Activated T-cell treated with anti-CD3 and anti-CD28 coated beads, Interleukin-2, amount 50 U/mL, for 72 hours (primary cell): ENCODE measurements at regions not wholly inside any gene's neighbourhood (a gene's known extent, or its start where the extent isn't known, plus 50 kb on each side); places are given as distances from the start of the nearest gene placed in this dataset.

ENCODE experiments used
- ATAC-seq, 2 donors: fragments of 150-1000 bp; cut with Tn5 transposase; replicated peaks in 1 of 2; 2 replicates each; pipeline ENCODE4 v1.10.0; 2021; ENCODE audit warnings: moderate library complexity in 2 of 2, mild to moderate bottlenecking in 1 of 2
- DNase-seq, 2 donors: peaks; one replicate each; pipeline ENCODE4 v3.0.0; 2021 to 2022; ENCODE audit warnings: mixed read lengths in 1 of 2
- H3K27ac Mint-ChIP-seq: one replicate; pipeline ENCODE4 v1.8.0; 2022; ENCODE audit warnings: mild to moderate bottlenecking, moderate library complexity, mixed read lengths
- H3K27me3 Mint-ChIP-seq: one replicate; pipeline ENCODE4 v1.8.0; 2022; ENCODE audit warnings: low read depth, mixed read lengths
- H3K36me3 Mint-ChIP-seq, 2 donors: one replicate each; pipeline ENCODE4 v1.8.0; 2022; ENCODE audit warnings: mixed read lengths in 2 of 2, mild to moderate bottlenecking in 1 of 2; ENCODE audit not compliant: insufficient read depth in 2 of 2
- H3K4me1 Mint-ChIP-seq: one replicate; pipeline ENCODE4 v1.8.0; 2022; ENCODE audit warnings: low read depth, mixed read lengths
- H3K4me3 Mint-ChIP-seq, 2 donors: one replicate each; pipeline ENCODE4 v1.8.0; 2022; ENCODE audit warnings: mild to moderate bottlenecking in 2 of 2, mixed read lengths in 2 of 2, moderate library complexity in 2 of 2
- H3K9me3 Mint-ChIP-seq, 2 donors: one replicate each; pipeline ENCODE4 v1.8.0; 2022; ENCODE audit warnings: mixed read lengths in 2 of 2

DNA sequence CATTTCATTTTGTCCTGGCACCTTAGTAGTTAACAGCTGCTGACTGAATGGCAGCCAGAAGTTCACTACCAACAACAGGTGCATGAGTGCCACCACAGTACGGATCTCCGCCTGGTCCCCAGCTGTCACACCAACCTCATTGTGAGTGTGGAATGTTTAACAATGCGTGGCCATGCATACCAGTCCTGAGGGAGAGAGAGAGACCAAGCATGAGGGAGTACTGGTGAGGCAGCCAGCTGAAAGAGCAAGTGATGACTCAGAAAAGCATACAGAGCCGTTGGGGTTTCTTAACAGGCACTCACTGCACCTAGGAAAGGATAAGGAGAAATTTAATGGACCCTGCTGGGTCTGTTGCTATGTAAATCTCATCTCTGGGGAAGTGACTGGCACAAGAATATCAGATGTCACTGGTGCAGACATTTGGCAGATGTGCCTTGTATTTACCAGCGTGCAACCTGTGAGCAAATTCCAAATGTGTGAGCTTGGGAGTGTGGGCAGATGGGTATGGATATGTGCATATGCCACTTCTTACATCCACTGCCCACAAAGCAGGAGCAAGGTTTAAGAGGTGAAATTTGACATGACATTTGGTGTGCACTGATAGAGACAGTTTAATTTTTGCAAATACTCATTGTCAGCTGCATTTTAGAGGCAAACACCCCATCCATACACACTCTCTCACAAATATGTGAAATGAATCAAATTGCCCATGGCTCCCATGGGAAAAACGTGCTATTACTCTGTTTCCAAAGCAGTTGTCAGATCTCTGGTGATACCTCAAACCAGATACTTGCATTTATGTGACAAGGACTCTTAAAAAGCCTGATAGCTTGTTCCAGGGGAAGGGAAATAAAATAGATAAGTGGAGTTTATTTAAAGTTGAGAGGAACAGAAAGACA lies 245.2 kb upstream of the ARPP21 start:
- H3K27ac Mint-ChIP-seq, result no peak overlapping the region

DNA sequence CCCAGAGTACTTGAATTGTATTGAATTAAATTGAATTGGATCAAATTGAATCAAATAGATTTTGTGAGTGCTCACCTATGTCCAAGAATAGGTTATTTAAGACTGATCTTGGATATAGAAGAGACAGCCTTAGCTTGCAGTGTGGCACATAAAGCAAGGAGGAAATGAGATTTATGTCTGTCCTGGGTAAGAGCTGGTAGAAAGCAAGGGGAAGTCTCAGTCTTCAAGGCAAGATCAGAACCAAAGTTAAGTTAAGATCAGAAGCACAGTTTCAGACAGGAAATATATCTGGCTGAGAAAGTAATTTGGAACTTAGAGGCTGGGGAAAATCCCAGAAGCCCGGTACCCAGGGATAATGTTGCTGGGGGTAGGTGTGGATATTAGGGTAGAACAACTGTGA lies 244.4 kb upstream of the ARPP21 start:
- Mint-ChIP-seq H3K4me3 (no peak overlapping the region), H3K9me3 (peaks cover 4 to 13% of the 10 kb centered on the region in 2 donors)
- DNase-seq, result no peak

More for the DNA sequence above, 245.2 kb upstream of the ARPP21 start:
- Mint-ChIP-seq H3K27me3 (no peaks in the 10 kb centered on the region), H3K4me1 (no peaks in the 10 kb centered on the region), H3K36me3 (peaks cover 0 to 4% of the 10 kb centered on the region in 2 donors), H3K9me3 (peaks cover 4 to 14% of the 10 kb centered on the region in 2 donors), H3K4me3 (no peak overlapping the region)
- DNase-seq (no peak), ATAC-seq (no peak)

DNA sequence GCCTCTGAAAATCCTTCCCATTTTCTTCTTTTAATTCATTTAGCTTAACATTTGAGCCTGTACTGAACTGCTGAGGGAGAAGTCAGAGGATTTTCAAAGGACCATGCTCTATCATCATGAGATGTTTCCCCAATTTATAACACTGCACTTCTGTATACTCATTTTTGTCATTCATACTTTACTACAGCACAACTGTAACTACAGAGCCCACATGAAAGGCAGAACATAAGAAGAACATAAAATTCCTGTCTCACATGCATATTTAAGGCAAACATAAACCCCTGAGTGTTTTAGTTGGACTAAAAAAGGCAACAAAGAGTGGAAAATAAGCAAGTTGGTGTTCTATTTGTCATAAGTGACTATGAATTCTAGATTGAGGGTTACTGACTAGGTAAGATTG lies 237.7 kb upstream of the ARPP21 start:
- H3K27ac Mint-ChIP-seq, result no peak overlapping the region
- H3K4me1 Mint-ChIP-seq, result no peaks in the 10 kb centered on the region
- ATAC-seq, result no peak
- no peak for DNase-seq
- H3K27me3 Mint-ChIP-seq, result no peaks in the 10 kb centered on the region
- H3K4me3 Mint-ChIP-seq, result no peak overlapping the region
- H3K36me3 Mint-ChIP-seq, result no peaks in the 10 kb centered on the region
- H3K9me3 Mint-ChIP-seq, result peaks cover 0 to 2% of the 10 kb centered on the region in 2 donors

More for the DNA sequence above, 244.4 kb upstream of the ARPP21 start:
- Mint-ChIP-seq H3K4me1 (no peaks in the 10 kb centered on the region), H3K27me3 (no peaks in the 10 kb centered on the region), H3K27ac (no peak overlapping the region), H3K36me3 (peaks cover 0 to 4% of the 10 kb centered on the region in 2 donors)
- no peak for ATAC-seq

DNA sequence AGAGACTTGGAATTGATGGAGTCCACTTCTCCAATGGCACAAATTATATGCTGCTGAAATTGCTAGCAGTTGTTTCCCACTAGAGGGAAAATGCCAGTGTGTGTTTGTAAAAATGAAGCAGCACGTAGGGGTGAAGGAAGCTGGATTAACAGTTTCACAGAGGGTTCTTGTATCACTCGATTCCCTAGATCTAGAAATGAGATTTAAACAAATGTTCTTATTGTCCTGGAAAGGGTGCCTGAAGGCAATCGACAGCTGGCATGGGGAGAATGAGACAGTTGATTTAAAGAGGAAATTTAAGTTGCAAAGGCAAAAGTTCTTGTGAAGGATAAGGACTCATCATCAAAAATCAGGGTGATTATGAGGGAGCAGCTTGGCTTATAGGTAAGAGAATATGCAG lies 234.8 kb upstream of the ARPP21 start:
- H3K36me3 Mint-ChIP-seq, result no peaks in the 10 kb centered on the region
- DNase-seq (no peak), ATAC-seq (no peak)
- no peaks in the 10 kb centered on the region for H3K27me3 Mint-ChIP-seq
- H3K4me1 Mint-ChIP-seq, result no peaks in the 10 kb centered on the region
- no peak overlapping the region for H3K4me3 Mint-ChIP-seq
- H3K9me3 Mint-ChIP-seq, result peaks cover 0 to 3% of the 10 kb centered on the region in 2 donors
- no peak overlapping the region for H3K27ac Mint-ChIP-seq

DNA sequence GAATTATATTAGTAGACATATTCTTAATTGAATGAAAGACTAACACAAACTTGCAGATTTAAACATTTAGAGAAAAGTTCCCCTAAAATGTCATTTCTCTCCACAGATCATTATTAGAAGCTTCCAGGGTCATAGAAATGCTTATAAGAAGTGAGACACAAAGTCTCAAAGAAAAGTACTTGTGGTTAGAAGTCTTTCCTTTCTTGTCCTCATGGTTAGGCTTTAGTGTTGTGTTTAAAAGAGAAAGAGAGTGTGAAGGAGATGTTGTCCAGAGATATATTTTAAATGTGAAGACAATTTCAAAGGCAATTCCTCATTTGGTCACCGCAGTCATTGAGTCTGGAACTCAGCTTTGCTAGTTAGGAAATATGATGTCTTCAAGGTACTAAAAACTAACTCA lies 230.4 kb upstream of the ARPP21 start:
- no peak overlapping the region for H3K27ac Mint-ChIP-seq

DNA sequence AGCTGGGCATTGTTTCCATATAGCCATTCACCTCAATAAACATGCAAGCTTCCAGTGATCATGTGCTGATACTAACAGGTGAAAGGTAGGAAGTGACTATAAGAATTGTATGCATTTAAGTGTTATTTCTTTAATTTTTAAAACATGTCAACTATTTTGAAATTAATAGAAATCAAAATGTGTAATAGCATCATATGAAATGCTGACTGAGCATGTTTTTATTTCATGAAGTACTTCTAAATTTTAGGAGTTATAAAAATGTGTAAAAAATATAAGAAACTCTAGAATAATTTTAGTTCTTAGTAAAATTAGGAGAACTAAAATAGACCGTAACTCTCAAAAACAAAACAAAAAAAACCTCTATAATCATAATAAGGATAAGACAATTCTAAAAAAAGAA lies 229.3 kb upstream of the ARPP21 start:
- Mint-ChIP-seq H3K36me3 (no peaks in the 10 kb centered on the region), H3K4me3 (no peak overlapping the region), H3K9me3 (peaks cover 2 to 5% of the 10 kb centered on the region in 2 donors), H3K27me3 (no peaks in the 10 kb centered on the region), H3K4me1 (no peaks in the 10 kb centered on the region), H3K27ac (no peak overlapping the region)
- DNase-seq (no peak), ATAC-seq (no peak)

More for the DNA sequence above, 230.4 kb upstream of the ARPP21 start:
- ATAC-seq (no peak), DNase-seq (no peak)
- Mint-ChIP-seq H3K4me1 (no peaks in the 10 kb centered on the region), H3K9me3 (peaks cover 2 to 5% of the 10 kb centered on the region in 2 donors), H3K4me3 (no peak overlapping the region), H3K27me3 (no peaks in the 10 kb centered on the region), H3K36me3 (no peaks in the 10 kb centered on the region)

DNA sequence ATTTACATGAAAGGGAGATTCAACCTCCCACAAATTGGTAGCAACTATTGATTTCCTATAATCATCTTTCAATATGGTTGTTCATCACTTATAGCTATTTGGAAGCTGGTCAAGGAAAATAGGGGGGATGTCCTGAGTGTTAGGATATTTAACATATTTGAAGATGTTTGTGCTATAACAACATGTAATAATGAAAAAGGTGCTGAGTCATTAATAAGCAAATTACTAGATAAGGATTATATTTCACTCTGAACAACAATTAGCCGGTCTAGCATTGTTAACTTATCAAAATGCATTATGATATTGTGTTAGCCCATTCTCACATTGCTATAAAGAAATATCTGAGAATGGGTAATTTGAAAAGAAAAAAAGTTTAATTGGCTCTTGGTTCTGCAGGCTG lies 225.8 kb upstream of the ARPP21 start:
- H3K4me1 Mint-ChIP-seq, result no peaks in the 10 kb centered on the region
- peaks cover 2 to 12% of the 10 kb centered on the region in 2 donors for H3K9me3 Mint-ChIP-seq
- H3K27ac Mint-ChIP-seq, result no peak overlapping the region
- DNase-seq, result no peak
- H3K4me3 Mint-ChIP-seq, result no peak overlapping the region
- H3K27me3 Mint-ChIP-seq, result no peaks in the 10 kb centered on the region
- H3K36me3 Mint-ChIP-seq, result no peaks in the 10 kb centered on the region
- ATAC-seq, result no peak

DNA sequence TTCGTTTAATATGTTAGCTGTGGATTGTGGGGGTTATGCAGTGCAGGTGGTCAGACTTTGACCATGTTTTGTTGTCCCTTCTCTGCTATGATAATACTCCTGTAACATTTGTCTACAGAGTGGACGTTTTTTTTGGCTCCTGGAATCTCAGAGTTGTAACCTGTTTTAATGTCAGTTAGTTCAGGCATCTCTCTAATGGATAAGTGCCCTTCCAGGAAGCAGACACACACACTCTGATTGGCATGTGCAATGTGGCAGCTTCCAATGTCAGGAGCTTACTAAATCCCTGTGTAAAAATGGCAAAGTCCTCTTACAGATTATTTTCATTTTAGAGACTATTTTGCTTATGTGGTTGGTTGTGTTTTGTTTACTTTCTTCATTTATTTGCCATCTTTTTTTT lies 222.2 kb upstream of the ARPP21 start:
- Mint-ChIP-seq H3K9me3 (peaks cover 2 to 12% of the 10 kb centered on the region in 2 donors), H3K27me3 (no peaks in the 10 kb centered on the region), H3K36me3 (no peaks in the 10 kb centered on the region), H3K4me3 (no peak overlapping the region), H3K4me1 (no peaks in the 10 kb centered on the region), H3K27ac (no peak overlapping the region)
- ATAC-seq, result no peak
- no peak for DNase-seq

DNA sequence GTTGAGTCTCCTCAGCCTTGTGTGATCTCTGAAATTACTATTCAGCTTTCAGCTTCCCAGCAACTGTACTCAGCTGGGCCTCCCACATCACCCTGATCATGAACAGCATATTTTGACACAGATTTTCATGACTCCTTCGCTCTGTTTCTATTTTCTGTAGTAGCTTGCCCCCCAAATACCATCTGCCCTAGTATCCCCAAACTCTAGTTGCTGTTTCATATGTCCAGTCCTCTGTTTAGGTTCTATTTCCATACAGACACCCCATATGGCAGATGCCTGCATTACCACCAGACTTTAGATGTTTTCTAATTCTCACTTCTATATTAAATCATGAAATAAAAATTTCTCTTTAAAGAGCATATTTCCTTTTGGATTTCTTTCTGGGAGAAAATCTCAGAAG lies 217.2 kb upstream of the ARPP21 start:
- Mint-ChIP-seq H3K27me3 (no peaks in the 10 kb centered on the region), H3K27ac (no peak overlapping the region), H3K4me3 (no peak overlapping the region), H3K36me3 (no peaks in the 10 kb centered on the region), H3K4me1 (no peaks in the 10 kb centered on the region), H3K9me3 (peaks cover 3 to 6% of the 10 kb centered on the region in 2 donors)
- no peak for DNase-seq
- ATAC-seq, result no peak

DNA sequence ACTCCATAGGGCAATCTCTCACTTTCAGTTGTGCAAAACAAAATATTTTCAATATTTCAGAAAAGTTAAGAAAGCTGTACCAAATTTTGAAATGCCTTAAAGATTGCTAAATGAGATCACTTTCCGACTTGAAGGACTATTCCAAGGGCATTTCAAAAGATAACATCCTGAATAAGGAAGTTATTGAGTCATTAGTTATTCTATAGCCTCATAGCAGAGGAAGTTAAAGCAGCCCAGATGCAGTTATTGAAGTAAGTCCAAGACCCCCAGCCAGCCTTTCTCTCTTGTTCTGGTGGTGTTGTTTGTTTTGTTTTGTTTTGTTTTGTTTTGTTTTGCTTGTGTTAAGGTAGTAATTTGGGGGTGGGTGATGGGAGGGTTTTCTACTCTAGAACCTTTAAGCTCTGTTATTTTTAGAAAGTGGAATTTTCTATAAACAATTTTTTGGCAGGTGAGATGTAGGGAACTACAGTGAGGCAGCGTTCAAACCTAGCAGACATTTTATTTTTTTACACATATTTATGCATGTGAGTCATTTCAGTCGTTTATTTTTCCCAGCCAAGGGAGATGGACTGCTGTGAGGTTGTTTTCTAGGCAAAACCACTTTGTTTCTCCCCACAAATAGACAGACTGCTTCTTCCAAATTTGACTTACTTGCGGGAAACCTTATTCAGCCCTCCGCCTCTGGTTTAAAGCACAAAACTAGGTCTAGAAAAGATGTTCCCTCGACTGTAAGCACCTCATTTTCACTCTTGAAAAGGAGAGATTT lies 216.3 kb upstream of the ARPP21 start:
- no peaks in the 10 kb centered on the region for H3K36me3 Mint-ChIP-seq
- no peaks in the 10 kb centered on the region for H3K4me1 Mint-ChIP-seq
- no peak overlapping the region for H3K4me3 Mint-ChIP-seq
- ATAC-seq (no peak), DNase-seq (no peak)
- no peaks in the 10 kb centered on the region for H3K27me3 Mint-ChIP-seq
- no peak overlapping the region for H3K27ac Mint-ChIP-seq
- H3K9me3 Mint-ChIP-seq, result peaks cover 3 to 7% of the 10 kb centered on the region in 2 donors

DNA sequence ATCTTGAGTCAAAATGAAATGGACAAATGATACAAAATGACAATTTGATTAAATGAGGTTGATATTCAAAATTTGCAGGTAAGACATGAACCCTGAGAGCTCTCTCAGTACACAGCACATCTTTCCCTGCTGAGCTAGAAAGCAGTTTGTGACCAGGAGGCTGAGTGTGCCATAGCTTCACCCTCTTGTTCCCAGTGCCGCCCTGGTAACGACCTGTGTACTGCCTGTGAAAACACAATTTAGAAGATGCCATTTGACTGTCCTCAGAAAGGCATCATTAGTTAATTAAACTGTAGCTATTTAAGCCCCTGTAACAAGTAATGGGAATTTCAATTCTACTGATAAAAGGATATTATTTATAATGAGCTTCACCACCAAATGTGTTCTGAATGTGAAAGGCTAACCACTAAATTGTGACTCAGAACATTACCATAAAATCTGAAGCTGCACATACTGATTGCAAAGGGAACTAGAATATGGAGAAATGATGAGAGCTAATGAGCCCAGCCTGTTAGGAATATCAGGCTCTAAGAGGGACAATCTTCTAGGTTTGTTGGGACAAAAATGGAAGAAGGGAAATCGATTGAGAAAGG lies 212.9 kb upstream of the ARPP21 start:
- Mint-ChIP-seq H3K9me3 (peaks cover 3% of the 10 kb centered on the region in 2 donors), H3K36me3 (no peaks in the 10 kb centered on the region), H3K4me1 (no peaks in the 10 kb centered on the region), H3K27me3 (no peaks in the 10 kb centered on the region), H3K27ac (no peak overlapping the region), H3K4me3 (no peak overlapping the region)
- ATAC-seq (no peak), DNase-seq (no peak)

DNA sequence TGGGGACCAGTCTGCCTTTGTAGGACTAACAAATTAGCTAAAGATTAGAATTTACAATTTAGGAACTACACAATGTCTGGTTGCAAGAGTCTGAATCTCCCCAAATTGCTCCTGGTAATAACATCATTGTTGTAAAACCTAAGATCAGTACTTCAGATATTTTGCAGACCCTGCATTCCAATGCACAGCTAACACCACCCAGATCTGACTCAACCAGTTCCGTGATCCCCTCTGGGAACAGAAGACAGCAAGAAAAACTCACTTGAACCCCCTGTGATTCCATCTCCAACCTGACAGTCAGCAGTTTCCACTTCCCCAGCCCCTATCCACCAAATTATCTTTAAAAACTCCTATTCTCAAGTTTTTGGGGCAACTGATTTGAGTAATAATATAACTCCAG lies 201.9 kb upstream of the ARPP21 start:
- Mint-ChIP-seq H3K36me3 (no peaks in the 10 kb centered on the region), H3K4me1 (no peaks in the 10 kb centered on the region), H3K9me3 (peaks cover 0 to 6% of the 10 kb centered on the region in 2 donors), H3K27me3 (no peaks in the 10 kb centered on the region), H3K4me3 (no peak overlapping the region), H3K27ac (no peak overlapping the region)
- no peak for DNase-seq
- ATAC-seq, result no peak

DNA sequence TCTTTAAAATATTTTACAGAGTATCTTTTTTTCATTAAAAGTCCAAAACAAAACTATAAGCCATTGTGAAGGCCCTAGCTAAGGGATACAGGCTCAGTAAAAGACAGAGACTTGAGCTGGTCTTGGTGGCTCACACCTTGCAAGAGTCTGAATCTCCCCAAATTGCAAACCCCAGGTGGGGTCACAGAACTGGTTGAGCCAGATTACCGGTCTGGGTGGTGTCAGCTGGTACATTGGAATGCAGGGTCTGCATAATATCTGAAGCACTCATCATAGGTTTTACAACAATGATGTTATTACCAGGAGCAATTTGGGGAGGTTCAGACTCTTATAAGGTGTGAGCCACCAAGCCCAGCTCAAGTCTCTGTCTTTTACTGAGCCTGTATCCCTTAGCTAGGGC lies 201.2 kb upstream of the ARPP21 start:
- ATAC-seq, result no peak
- peaks cover 0 to 6% of the 10 kb centered on the region in 2 donors for H3K9me3 Mint-ChIP-seq
- no peak overlapping the region for H3K27ac Mint-ChIP-seq
- H3K4me1 Mint-ChIP-seq, result no peaks in the 10 kb centered on the region
- no peaks in the 10 kb centered on the region for H3K36me3 Mint-ChIP-seq
- H3K27me3 Mint-ChIP-seq, result no peaks in the 10 kb centered on the region
- DNase-seq, result no peak
- no peak overlapping the region for H3K4me3 Mint-ChIP-seq
